ENCODE measurements at regions not wholly inside any gene's neighbourhood (a gene's known extent, or its start where the extent isn't known, plus 50 kb on each side); places are given as distances from the start of the nearest gene placed in this dataset.

GRCh38 chr20:48467622-48468021 lies 360.2 kb downstream of the PREX1 start:
- peaks cover 4% of the 10 kb centered on the region for H3K4me1 ChIP-seq (ENCODE audit: low read length)
- no peaks in the 10 kb centered on the region for H3K79me2 ChIP-seq (ENCODE audit: low read length)
- H3K4me3 ChIP-seq (ENCODE audit: low read length), result no peak overlapping the region
- H3K27ac ChIP-seq (ENCODE audit: low read length), result no peak overlapping the region
- no peaks in the 10 kb centered on the region for H3K36me3 ChIP-seq (replicated peaks; ENCODE audit: low read depth, low read length)
- TF ChIP-seq CTCF (IDR thresholded peaks at IDR 0.05; ENCODE audit: low read depth, low read length) (no peak), EZH2phosphoT487 (IDR thresholded peaks at IDR 0.05; ENCODE audit: low read depth) (no peak)
- no peaks in the 10 kb centered on the region for H3K9me3 ChIP-seq (ENCODE audit: insufficient read depth, low read length)
- peaks cover 36% of the 10 kb centered on the region for H3K27me3 ChIP-seq (ENCODE audit: low read depth, low read length)
- peak overlapping the region; percentile 28; the same call in 1 of the 2 replicates for H2AFZ ChIP-seq (ENCODE audit: low read depth, low read length)
- no peak overlapping the region for H3K4me2 ChIP-seq (ENCODE audit: low read length)
- H4K20me1 ChIP-seq (ENCODE audit: insufficient read depth, low read length), result no peaks in the 10 kb centered on the region
- H3K9ac ChIP-seq (ENCODE audit: low read length), result no peak overlapping the region

- Histone ChIP-seq H3K9me3 (ENCODE audit: insufficient read depth, low read length) (no peaks in the 10 kb centered on the region), H3K4me3 (ENCODE audit: low read length) (no peak overlapping the region), H2AFZ (ENCODE audit: low read depth, low read length) (no peak overlapping the region), H4K20me1 (ENCODE audit: insufficient read depth, low read length) (no peaks in the 10 kb centered on the region), H3K27me3 (ENCODE audit: low read depth, low read length) (peaks cover 34% of the 10 kb centered on the region), H3K79me2 (ENCODE audit: low read length) (no peaks in the 10 kb centered on the region), H3K9ac (ENCODE audit: low read length) (no peak overlapping the region), H3K36me3 (replicated peaks; ENCODE audit: low read depth, low read length) (no peaks in the 10 kb centered on the region), H3K4me2 (ENCODE audit: low read length) (no peak overlapping the region), H3K27ac (ENCODE audit: low read length) (no peak overlapping the region), H3K4me1 (ENCODE audit: low read length) (peaks cover 20% of the 10 kb centered on the region)
- TF ChIP-seq CTCF (IDR thresholded peaks at IDR 0.05; ENCODE audit: low read depth, low read length), result no peak
- no peak for TF ChIP-seq EZH2phosphoT487 (IDR thresholded peaks at IDR 0.05; ENCODE audit: low read depth)
Measured at GRCh38 chr20:48465271-48465670, 362.5 kb downstream of the PREX1 start.

- Histone ChIP-seq H3K27me3 (ENCODE audit: low read depth, low read length) (peaks cover 32% of the 10 kb centered on the region), H3K36me3 (replicated peaks; ENCODE audit: low read depth, low read length) (no peaks in the 10 kb centered on the region), H2AFZ (ENCODE audit: low read depth, low read length) (no peak overlapping the region), H3K9me3 (ENCODE audit: insufficient read depth, low read length) (no peaks in the 10 kb centered on the region), H3K27ac (ENCODE audit: low read length) (no peak overlapping the region), H3K9ac (ENCODE audit: low read length) (no peak overlapping the region), H4K20me1 (ENCODE audit: insufficient read depth, low read length) (no peaks in the 10 kb centered on the region), H3K4me2 (ENCODE audit: low read length) (no peak overlapping the region), H3K79me2 (ENCODE audit: low read length) (no peaks in the 10 kb centered on the region), H3K4me1 (ENCODE audit: low read length) (peaks cover 21% of the 10 kb centered on the region), H3K4me3 (ENCODE audit: low read length) (no peak overlapping the region)
- TF ChIP-seq CTCF (IDR thresholded peaks at IDR 0.05; ENCODE audit: low read depth, low read length) (no peak), EZH2phosphoT487 (IDR thresholded peaks at IDR 0.05; ENCODE audit: low read depth) (no peak)
Measured at GRCh38 chr20:48463916-48464315, 363.9 kb downstream of the PREX1 start.

- Histone ChIP-seq H3K27me3 (ENCODE audit: low read depth, low read length) (peaks cover 31% of the 10 kb centered on the region), H3K79me2 (ENCODE audit: low read length) (no peaks in the 10 kb centered on the region), H3K4me3 (ENCODE audit: low read length) (no peak overlapping the region), H2AFZ (ENCODE audit: low read depth, low read length) (no peak overlapping the region), H3K9ac (ENCODE audit: low read length) (no peak overlapping the region), H4K20me1 (ENCODE audit: insufficient read depth, low read length) (no peaks in the 10 kb centered on the region), H3K4me2 (ENCODE audit: low read length) (no peak overlapping the region), H3K4me1 (ENCODE audit: low read length) (peaks cover 21% of the 10 kb centered on the region), H3K36me3 (replicated peaks; ENCODE audit: low read depth, low read length) (no peaks in the 10 kb centered on the region), H3K9me3 (ENCODE audit: insufficient read depth, low read length) (no peaks in the 10 kb centered on the region), H3K27ac (ENCODE audit: low read length) (no peak overlapping the region)
- TF ChIP-seq EZH2phosphoT487 (IDR thresholded peaks at IDR 0.05; ENCODE audit: low read depth) (no peak), CTCF (IDR thresholded peaks at IDR 0.05; ENCODE audit: low read depth, low read length) (no peak)
Measured at GRCh38 chr20:48463096-48463720, 364.6 kb downstream of the PREX1 start.
